BJ (cell line): ENCODE measurements at regions not wholly inside any gene's neighbourhood (a gene's known extent, or its start where the extent isn't known, plus 50 kb on each side); places are given as distances from the start of the nearest gene placed in this dataset.

Experiments
- CTCF ChIA-PET: fragments of 350-600 bp; formaldehyde crosslinking; extraction: SDS; loops from one replicate; lab custom pipeline; 2021; ENCODE audit warnings: antibody characterized with exemption, inconsistent platforms; lab: Yijun Ruan, JAX
- POLR2A ChIA-PET: fragments of 300-600 bp; sonication (Branson Sonifier 250); formaldehyde crosslinking; extraction: SDS; loops from one replicate; lab custom pipeline; 2021; ENCODE audit warnings: antibody characterized with exemption; lab: Charles Lee
- DNase-seq: peaks from one replicate; pipeline ENCODE4 v3.0.0-alpha.2; 2011; ENCODE audit warnings: low read depth
- H3K27me3 ChIP-seq: 2 replicates; pipeline ENCODE4 v1.6.0; 2011; ENCODE audit warnings: low read length; ENCODE audit not compliant: control insufficient read depth, insufficient read depth
- H3K36me3 ChIP-seq: 2 replicates; pipeline ENCODE4 v1.5.1; 2011; ENCODE audit warnings: low read length; ENCODE audit not compliant: control insufficient read depth, insufficient read depth
- H3K4me3 ChIP-seq: 2 replicates; pipeline ENCODE4 v1.5.1; 2011; ENCODE audit warnings: low read depth, mild to moderate bottlenecking, control low read depth, low read length
- TF ChIP-seq, protein P1 (sequence below): IDR thresholded peaks from 2 replicates; pipeline ENCODE4 v1.5.1; 2011; ENCODE audit warnings: low read depth, mild to moderate bottlenecking, control low read depth, inconsistent platforms, low read length, moderate library complexity; ENCODE audit not compliant: insufficient read depth

GRCh38 chr2:7454592-7454991 is 537.4 kb downstream of the RNF144A start:
- no peak for DNase-seq
- Histone ChIP-seq H3K36me3 (no peaks in the 10 kb centered on the region), H3K4me3 (no peak overlapping the region), H3K27me3 (no peaks in the 10 kb centered on the region)
- POLR2A ChIA-PET = no interaction called here
- CTCF ChIA-PET = interaction anchor here (0.8 kb wide), 1 partner anchor 57 kb away, joined by 3 read pairs; no protein-coding TSS in a partner anchor
- TF ChIP-seq, protein P1, sequence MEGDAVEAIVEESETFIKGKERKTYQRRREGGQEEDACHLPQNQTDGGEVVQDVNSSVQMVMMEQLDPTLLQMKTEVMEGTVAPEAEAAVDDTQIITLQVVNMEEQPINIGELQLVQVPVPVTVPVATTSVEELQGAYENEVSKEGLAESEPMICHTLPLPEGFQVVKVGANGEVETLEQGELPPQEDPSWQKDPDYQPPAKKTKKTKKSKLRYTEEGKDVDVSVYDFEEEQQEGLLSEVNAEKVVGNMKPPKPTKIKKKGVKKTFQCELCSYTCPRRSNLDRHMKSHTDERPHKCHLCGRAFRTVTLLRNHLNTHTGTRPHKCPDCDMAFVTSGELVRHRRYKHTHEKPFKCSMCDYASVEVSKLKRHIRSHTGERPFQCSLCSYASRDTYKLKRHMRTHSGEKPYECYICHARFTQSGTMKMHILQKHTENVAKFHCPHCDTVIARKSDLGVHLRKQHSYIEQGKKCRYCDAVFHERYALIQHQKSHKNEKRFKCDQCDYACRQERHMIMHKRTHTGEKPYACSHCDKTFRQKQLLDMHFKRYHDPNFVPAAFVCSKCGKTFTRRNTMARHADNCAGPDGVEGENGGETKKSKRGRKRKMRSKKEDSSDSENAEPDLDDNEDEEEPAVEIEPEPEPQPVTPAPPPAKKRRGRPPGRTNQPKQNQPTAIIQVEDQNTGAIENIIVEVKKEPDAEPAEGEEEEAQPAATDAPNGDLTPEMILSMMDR = no peak

DNA sequence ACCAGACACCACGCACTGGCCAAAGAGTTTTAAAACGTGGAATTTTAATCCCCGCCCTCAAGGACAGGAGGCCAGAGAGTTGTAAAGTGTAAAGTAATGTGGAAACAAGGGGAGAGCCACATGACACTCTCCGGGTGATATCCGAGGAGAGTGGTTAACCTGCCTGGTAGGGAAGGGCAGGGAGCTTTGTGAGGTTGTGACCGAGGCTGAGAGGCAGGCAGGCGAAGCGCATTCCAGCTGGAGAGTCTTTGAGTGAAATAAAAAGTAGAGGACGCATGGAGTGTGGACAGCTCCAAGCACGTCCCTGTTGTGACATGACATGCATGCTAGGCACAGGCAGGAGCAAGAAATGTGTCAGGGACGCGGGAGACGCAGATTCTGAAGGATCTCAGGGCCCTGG is 539.5 kb downstream of the RNF144A start:
- CTCF ChIA-PET = no interaction called here
- H3K27me3 ChIP-seq = no peaks in the 10 kb centered on the region
- POLR2A ChIA-PET = no interaction called here

GRCh38 chr2:7458066-7458465 is 540.9 kb downstream of the RNF144A start:
- no peak for DNase-seq
- ChIA-PET POLR2A (no interaction called here), CTCF (no interaction called here)
- TF ChIP-seq, protein P1 = no peak
- H3K27me3 ChIP-seq = no peaks in the 10 kb centered on the region
- H3K36me3 ChIP-seq = no peaks in the 10 kb centered on the region
- H3K4me3 ChIP-seq = no peak overlapping the region

More for the DNA sequence above, 539.5 kb downstream of the RNF144A start:
- Histone ChIP-seq H3K36me3 (no peaks in the 10 kb centered on the region), H3K4me3 (no peak overlapping the region)
- TF ChIP-seq, protein P1 = no peak
- DNase-seq = no peak

GRCh38 chr2:7467782-7468447 is 550.7 kb downstream of the RNF144A start:
- ChIA-PET POLR2A (no interaction called here), CTCF (no interaction called here)
- TF ChIP-seq, protein P1 = no peak
- no peak overlapping the region for H3K4me3 ChIP-seq
- no peaks in the 10 kb centered on the region for H3K27me3 ChIP-seq
- no peaks in the 10 kb centered on the region for H3K36me3 ChIP-seq
- no peak for DNase-seq

DNA sequence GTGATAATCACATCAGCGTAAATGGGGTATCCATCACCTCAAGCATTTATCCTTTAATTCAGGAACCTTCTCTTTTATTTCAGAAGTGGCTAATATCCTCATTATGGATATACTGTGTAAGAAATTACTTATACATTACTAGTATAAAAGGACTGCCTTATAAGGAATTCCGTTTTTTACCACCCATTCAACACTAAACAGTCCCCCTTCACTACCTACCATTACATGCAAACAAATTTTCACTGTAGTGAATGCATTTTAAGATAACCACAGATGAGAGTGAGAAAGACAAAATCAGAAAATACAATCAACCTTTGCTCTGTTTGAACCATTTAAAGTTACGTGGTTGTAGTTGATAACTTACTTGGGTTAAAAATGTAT is 551.2 kb downstream of the RNF144A start:
- POLR2A ChIA-PET = no interaction called here
- Histone ChIP-seq H3K4me3 (no peak overlapping the region), H3K27me3 (no peaks in the 10 kb centered on the region), H3K36me3 (no peaks in the 10 kb centered on the region)
- CTCF ChIA-PET = no interaction called here
- no peak for DNase-seq
- TF ChIP-seq, protein P1 = no peak
